ENCODE measurements at regions not wholly inside any gene's neighbourhood (a gene's known extent, or its start where the extent isn't known, plus 50 kb on each side); places are given as distances from the start of the nearest gene placed in this dataset.

- no peak for DNase-seq
Measured at GRCh38 chr13:59522652-59523051, 641.1 kb downstream of the DIAPH3 start.

GRCh38 chr13:59527500-59527899, 636.2 kb downstream of the DIAPH3 start:
- no peak for DNase-seq

- DNase-seq: peak; percentile 91
Measured at GRCh38 chr13:59531571-59532091, 632.1 kb downstream of the DIAPH3 start.

- DNase-seq: no peak
Measured at GRCh38 chr13:59532405-59532804, 631.3 kb downstream of the DIAPH3 start.

- no peak for DNase-seq
Measured at GRCh38 chr13:59533561-59534555, 629.9 kb downstream of the DIAPH3 start.

GRCh38 chr13:59534806-59535205, 628.9 kb downstream of the DIAPH3 start:
- DNase-seq: no peak

- DNase-seq: no peak
Measured at GRCh38 chr13:59537500-59537899, 626.2 kb downstream of the DIAPH3 start.

- DNase-seq: peak; percentile 82
Measured at GRCh38 chr13:59538512-59538911, 625.2 kb downstream of the DIAPH3 start.

GRCh38 chr13:59542303-59542702, 621.4 kb downstream of the DIAPH3 start:
- DNase-seq: no peak

- DNase-seq: no peak
Measured at GRCh38 chr13:59543418-59543817, 620.3 kb downstream of the DIAPH3 start.

GRCh38 chr13:59545007-59545406, 618.7 kb downstream of the DIAPH3 start:
- no peak for DNase-seq

GRCh38 chr13:59546178-59546577, 617.5 kb downstream of the DIAPH3 start:
- DNase-seq: peak; percentile 17

GRCh38 chr13:59547950-59548349, 615.8 kb downstream of the DIAPH3 start:
- DNase-seq: no peak

- no peak for DNase-seq
Measured at GRCh38 chr13:59562924-59563323, 600.8 kb downstream of the DIAPH3 start.

GRCh38 chr13:59566561-59566960, 597.2 kb downstream of the DIAPH3 start:
- DNase-seq: no peak

GRCh38 chr13:59568306-59568705, 595.4 kb downstream of the DIAPH3 start:
- no peak for DNase-seq

GRCh38 chr13:59570204-59570603, 593.5 kb downstream of the DIAPH3 start:
- no peak for DNase-seq

- DNase-seq: no peak
Measured at GRCh38 chr13:59584101-59584500, 579.6 kb downstream of the DIAPH3 start.

GRCh38 chr13:59584761-59585670, 578.7 kb downstream of the DIAPH3 start:
- DNase-seq: no peak

GRCh38 chr13:59587030-59587429, 576.7 kb downstream of the DIAPH3 start:
- DNase-seq: no peak

- DNase-seq: no peak
Measured at GRCh38 chr13:59587971-59588716, 575.6 kb downstream of the DIAPH3 start.

GRCh38 chr13:59588717-59589067, 575.0 kb downstream of the DIAPH3 start:
- DNase-seq: no peak

- DNase-seq: peak; percentile 10
Measured at GRCh38 chr13:59601993-59602392, 561.7 kb downstream of the DIAPH3 start.

Measured in OCI-M1 (cell line).